Activated CD4-positive, alpha-beta T cell treated with anti-CD3 and anti-CD28 coated beads for 24 hours (primary cell): ENCODE measurements at regions not wholly inside any gene's neighbourhood (a gene's known extent, or its start where the extent isn't known, plus 50 kb on each side); places are given as distances from the start of the nearest gene placed in this dataset.

Experiments used
- DNase-seq, 2 donors: peaks; one replicate each; pipeline ENCODE4 v3.0.0-alpha.2; 2020; ENCODE audit warnings: low read depth in 2 of 2

DNA sequence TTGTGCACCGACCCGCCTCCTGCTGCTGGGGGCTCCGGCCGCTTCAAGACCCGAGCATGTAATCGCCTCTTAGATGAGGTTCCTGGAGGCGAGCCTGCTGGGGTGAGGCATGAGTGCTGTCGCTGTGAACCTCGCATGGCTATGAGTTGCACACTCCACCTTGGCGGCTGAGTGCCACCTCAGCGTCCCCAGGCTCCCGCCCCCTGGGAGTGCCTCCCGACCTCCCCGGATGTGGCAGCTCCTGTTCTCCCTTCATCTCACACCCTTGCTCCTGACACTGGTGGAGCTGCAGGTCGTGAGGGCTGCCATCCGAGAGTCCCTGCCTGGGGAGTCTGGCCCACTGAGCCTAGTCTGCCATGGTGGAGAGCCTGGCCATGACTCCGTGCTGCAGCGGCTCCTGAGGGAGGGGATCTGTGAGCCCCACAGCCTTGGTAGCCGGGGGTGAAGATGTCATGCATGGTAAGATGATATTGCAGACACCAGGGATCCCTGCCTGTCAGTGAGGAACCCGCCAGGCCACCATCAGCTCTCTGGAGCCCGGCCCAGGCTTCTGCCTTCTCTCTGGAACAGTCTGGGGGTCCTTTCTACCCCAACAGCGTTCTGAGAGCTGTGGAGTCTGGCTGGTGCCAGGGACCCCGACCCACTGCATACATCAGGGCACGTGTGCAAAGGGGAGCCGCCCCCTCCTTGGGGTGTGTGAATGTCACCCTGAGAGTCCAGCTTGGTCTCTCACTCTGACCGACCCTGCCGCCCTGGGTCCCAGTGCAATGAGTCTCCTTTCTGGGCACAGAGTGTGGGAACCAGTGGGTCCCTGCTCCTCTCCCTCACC, 61.6 kb upstream of the HS6ST1 start:
- no peak for DNase-seq

GRCh38 chr2:128380961-128381938, 62.6 kb upstream of the HS6ST1 start:
- DNase-seq: no peak

DNA sequence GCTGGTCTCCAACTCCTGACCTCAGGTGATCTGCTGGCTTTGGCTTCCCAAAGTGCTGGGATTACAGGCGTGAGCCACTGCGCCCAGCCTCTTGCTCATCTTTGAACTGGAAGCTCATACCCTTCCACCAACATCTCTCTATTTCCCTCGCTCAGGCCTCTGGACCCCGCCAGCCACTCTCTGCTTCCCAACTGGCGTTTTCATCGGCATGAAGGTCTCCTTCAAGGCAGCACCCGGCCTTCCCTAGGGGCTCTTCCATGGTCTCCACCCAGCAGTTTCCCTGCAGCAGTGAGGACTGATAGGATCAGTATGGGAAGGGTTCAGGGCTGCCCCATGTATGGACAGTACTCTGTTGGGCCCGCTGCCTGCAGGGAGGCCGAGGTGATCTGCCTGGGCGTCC, 65.8 kb upstream of the HS6ST1 start:
- DNase-seq: no peak

- DNase-seq: no peak
These were observed 66.3 kb upstream of the HS6ST1 start for GRCh38 chr2:128384956-128385355.

DNA sequence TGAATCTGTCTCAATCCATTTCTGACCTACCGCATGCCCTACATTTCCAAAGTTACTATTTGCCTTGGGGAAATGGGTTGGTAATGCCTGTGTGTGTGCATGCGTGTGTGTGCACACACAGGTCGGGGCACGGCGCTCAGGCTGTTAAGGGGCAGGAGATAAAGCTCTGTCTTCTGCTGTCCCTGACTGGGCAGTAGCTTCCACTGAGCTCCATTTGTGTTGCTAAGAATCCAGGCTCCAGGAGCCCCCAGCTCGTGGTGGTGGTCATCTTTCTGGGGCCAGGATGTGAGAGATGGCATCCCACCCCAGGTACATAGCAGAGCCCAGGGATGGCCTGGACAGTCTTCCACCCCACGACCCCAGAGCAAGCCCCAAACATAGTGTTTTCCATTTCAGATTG, 66.7 kb upstream of the HS6ST1 start:
- no peak for DNase-seq

GRCh38 chr2:128386066-128386465, 67.4 kb upstream of the HS6ST1 start:
- DNase-seq: no peak

DNA sequence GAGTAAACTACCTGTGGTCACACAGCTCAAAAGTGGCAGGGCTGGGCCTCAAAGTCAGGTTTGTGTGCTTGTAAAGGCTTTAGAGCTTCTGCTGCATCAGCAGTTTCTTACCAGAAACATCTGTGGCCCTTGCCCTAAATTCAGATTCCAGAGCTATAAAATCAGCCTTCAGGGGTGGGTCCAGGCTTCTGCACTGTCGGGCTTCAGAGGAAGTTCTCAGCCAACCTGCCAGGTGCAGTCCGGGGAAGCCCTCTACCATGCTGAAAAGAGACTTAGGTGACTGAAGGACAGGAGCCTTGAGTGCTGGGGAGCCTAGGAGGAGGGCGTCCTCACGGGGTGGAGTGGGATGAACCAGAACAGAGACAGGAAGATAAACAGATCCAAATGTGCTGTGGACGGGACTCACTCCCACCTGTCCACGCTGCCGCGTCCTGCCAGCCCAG, 69.9 kb upstream of the HS6ST1 start:
- no peak for DNase-seq

DNA sequence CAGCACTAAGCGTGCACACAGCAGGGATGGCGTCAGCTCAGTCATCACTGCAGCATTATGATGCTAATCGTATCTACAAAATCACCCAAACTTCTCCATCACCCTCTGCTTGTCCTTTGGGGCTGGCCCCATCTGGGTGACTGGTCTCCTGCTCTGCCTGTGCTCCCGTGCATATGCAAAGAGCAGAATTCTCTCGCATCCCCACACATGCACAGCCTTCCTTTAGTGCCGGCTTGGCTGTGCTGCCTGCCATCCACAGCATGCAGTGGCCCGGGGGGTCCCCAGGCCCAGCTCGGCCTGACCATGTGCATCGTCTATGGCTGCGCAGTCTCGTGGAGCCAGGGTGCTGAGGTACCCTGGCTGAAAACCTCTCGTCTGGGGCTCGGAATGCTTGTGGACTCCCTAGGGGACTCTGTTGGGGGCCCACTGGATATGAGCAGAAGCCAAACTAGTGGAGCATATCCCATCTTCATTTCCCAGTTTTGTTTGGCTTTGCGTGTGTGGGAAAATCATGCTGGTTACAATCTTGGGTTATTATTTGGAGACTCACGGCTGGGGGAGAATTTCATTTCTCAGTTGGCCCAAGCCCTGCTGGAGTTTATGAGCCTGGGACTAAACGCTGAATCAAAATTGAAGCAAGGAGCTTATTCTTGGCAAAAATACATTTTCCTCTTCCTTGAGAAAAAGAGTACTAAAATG, 70.9 kb upstream of the HS6ST1 start:
- no peak for DNase-seq

DNA sequence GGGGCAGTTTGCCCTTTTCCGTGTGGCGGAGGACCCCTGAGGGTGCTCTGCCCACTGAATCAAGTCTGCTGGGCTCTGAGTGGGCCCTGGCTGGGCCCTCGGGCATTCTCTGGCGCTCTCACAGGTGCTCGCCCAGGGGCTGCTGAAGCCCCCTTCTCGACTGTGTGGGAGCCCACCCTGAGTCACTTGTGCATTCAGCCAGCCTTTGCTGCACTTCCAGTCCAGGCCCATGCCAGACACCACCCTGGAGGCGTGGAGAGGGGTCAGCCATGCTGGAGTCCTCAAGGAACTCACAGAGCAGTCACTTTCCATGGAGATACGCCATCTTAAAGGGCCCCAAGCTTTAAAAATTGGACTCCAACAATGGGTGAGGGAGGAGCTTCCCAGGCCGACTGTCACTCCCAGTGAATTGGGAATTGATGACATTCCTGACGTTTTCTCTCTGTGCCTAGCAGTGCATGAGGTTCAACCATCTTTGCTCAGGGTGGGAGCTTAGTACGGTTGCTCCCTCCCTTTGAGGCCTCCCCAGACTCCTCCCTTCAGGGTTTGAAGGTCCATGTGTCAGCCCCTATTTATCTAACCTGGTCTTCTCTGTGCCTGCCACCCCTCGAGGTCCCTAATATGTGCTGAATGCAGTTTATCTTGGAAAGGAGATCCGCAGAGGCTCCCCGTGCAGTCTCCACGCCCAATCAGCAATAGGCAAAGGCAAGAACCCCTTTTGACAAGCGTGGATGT, 71.8 kb upstream of the HS6ST1 start:
- DNase-seq: no peak

DNA sequence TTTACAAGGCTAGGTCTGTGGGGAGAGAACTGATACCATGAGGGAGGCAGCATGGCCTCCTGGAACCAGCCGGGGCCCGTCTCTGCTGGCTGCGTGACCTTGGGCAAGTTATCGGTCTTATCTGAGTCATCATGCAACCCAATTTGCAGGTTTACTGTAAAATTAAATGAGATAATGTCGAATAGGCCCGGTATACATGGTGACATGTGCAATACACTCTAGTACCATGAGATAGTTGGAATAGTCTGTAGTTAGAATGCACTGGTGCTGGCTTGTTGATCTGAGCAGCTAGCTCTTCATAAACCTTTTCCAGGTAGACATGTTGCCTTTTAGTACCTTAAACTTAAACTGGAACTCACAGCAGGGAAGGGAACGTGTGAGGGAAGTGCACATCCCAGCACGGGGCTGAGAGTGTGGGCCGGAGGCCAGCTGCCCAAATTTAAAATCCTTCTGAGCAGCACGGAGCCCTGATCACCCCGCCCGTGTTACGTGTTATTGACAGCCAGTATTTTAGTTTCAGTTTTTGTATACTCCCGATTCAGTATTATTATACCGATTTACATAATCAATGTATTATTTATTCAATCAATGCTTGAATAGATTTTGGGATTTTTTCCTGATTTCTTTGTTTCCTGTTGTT, 72.4 kb upstream of the HS6ST1 start:
- no peak for DNase-seq

DNA sequence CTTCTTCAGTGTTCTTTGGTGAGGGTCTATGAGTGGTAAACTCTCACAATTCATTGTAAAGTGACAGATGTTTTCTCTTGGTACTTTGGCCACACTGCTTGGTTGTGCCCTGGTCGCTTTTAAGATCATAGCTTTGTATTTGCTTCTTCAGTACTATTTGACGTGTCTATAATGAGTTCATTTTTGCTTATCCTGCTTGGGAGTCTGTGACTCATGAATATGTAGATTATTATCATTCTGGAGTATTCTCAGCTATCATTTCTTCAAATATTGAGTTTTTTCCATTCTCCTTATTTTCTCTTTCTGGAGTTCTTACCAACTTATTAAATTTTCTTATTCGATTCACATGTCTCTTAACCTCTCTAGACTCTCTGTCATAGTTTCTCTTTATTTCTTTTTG, 73.0 kb upstream of the HS6ST1 start:
- DNase-seq: no peak

GRCh38 chr2:128392207-128392606, 73.5 kb upstream of the HS6ST1 start:
- DNase-seq: no peak

- DNase-seq: no peak
These were observed 75.5 kb upstream of the HS6ST1 start for GRCh38 chr2:128394007-128394730.

DNA sequence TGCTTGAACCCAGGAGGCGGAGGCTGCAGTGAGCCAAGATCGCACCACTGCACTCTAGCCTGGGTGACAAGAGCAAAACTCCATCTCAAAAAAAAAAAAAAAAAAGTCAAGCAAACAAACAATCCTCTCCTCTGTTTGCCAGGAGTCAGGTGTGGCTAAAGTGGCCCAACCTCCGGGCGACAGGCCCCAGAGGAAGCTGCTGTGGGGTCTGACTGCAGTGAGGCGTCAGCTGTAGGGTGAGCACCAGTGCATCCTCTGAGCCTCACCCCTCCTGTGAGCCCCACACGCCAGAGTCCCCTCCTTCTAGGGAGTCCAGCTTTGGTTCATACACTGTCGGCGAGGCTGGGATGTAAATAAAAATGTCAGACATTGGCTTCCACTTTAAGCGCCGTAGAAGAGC, 76.5 kb upstream of the HS6ST1 start:
- no peak for DNase-seq

DNA sequence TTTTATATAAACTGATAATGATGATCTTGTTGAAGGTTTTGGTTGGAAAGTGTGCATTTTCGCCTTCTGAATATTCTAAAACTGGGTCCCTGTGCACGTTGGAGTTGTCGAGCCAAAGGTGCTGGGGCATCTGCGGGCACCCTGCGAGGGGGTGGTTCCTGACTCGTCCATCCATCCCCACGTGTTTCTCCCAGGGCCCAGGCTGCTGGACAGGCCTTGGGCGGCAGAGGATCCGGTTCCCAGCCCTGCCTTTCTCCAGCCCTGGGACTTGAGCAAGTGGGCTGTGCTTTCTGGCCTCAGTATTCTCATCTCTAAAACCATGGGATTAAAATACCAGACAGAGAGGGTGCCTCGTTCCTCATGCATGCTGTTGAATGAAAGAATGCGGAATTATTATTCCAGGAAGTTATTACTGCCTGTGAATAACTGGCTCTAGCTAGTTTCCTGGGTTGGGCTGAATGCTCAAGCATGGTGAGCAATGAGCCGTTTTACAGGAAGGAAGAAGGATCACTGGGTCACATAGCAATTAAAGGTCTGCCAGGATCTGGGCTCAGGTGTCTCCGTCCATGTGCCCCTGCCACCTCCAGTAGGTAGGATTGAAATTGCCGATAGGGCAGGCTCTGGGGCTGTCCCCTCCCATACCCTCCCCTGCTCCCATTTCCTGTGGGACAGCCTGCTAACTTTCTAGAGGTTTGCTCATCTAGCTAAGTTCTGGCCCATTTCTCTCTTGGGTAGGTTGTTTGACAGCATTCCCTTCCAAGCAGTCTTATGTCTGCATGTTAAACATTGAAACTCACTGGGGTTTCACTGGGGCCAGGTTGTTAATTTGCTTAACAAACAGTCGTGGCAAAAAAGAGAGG, 77.2 kb upstream of the HS6ST1 start:
- no peak for DNase-seq

DNA sequence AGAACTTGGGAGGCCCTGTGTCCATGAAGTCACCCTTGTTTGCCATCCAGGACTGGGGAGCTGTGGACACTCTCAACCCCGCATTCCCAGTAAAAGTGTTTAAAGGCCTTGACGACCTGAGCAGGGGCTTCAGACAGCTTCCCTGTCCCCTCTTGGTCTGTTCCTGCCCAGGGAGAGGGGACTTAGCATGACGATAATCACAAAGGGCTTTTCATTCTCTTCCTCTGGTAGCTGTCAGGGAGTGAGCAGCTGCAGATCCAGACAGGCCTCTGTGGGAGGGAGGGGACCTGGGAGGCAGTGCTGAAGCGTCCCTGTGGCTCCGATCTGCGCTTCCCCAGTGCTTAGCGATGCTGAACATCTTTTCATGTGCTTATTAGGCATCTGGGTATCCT, 77.8 kb upstream of the HS6ST1 start:
- DNase-seq: no peak

DNA sequence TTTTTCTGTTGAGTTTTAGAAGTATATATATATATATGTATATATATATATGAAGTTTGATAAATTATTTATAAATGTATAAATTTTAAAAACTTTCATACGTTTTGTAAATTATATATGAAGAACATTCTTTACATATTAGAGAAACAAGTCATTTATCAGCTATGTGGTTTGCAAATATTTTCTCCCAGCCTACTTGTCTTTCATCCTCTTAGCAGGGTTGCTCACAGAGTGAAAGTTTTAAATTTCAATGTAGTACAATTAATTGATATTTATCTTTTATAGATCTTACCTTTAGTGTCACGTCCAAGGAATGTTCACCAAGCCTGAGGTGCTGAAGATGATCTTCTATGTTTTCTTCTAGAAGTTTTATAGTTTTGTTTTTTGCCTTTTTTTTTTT, 78.3 kb upstream of the HS6ST1 start:
- no peak for DNase-seq

- DNase-seq: no peak
These were observed 80.6 kb upstream of the HS6ST1 start for GRCh38 chr2:128399256-128399655.

DNA sequence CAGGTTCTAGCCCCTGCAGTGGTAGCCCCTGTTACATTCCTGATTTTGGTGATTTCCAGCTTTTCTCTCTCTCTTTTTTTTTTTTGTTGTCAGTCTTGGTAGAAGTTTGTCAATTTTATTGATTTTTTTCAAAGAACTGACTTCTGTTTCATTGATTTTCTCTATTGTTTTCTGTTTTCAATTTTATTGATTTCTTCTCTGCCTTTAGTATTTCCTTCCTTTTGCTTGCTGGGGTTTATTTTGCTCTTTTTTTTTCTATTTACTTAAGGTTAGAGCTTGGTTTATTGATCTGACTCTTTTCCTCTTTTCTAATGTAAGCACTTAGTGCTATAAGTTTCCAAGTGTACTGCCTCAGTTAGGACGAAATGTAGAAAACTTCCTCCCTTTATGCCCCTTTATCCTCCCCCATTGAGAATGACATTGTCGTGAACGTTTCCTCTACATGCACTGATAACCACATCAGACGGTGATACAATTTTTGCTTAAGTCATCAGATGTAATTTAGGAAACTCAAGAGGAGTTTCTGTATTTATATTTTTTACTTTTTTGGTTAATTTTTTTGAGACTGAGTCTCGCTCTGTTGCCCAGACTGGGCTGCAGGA, 81.1 kb upstream of the HS6ST1 start:
- DNase-seq: no peak
